SK-N-SH (cell line): ENCODE measurements at regions not wholly inside any gene's neighbourhood (a gene's known extent, or its start where the extent isn't known, plus 50 kb on each side); places are given as distances from the start of the nearest gene placed in this dataset.

ENCODE experiments used
- CTCF ChIA-PET: fragments of 300-600, 350-600 bp; formaldehyde crosslinking; extraction: SDS; loops from one replicate; lab custom pipeline; 2021; lab: Yijun Ruan, JAX
- POLR2A ChIA-PET: fragments of 350-600 bp; sonication (Branson Sonifier 250); formaldehyde crosslinking; extraction: SDS; loops from one replicate; lab custom pipeline; 2020; ENCODE audit warnings: antibody characterized with exemption, inconsistent platforms; lab: Yijun Ruan, JAX
- DNase-seq: peaks from one replicate; pipeline ENCODE4 v3.0.0; 2012
- H2AFZ ChIP-seq: fragments of 200-600 bp; sonication (generic); 2 replicates; pipeline ENCODE4 v1.8.1; 2016; ENCODE audit warnings: antibody characterized with exemption, mild to moderate bottlenecking, low read depth
- H3F3A ChIP-seq: fragments of 200-600 bp; sonication (generic); replicated peaks from 2 replicates; pipeline ENCODE3; 2016; ENCODE audit warnings: antibody characterized with exemption, mild to moderate bottlenecking; ENCODE audit not compliant: insufficient read depth
- H3K27ac ChIP-seq, 2 experiments: fragments of 200-500 bp in 1 of 2; fragments of 200-600 bp in 1 of 2; sonication (Bioruptor generic) in 1 of 2; sonication (generic), shearing (Covaris generic) in 1 of 2; 2 replicates each; pipeline versions ENCODE4 v1.5.1 to v1.6.1; 2014 to 2016; ENCODE audit warnings: low read depth in 2 of 2, inconsistent platforms in 1 of 2, low read length in 1 of 2, mild to moderate bottlenecking in 1 of 2, mixed read lengths in 1 of 2
- H3K27me3 ChIP-seq: fragments of 200-600 bp; sonication (generic), shearing (Covaris generic); 2 replicates; pipeline ENCODE4 v1.6.1; 2016; ENCODE audit warnings: mixed run types; ENCODE audit not compliant: insufficient read depth
- H3K36me3 ChIP-seq, 2 experiments: fragments of 200-500 bp in 1 of 2; fragments of 200-600 bp in 1 of 2; sonication (Bioruptor generic) in 1 of 2; sonication (generic) in 1 of 2; replicated peaks in 1 of 2; 2 replicates each; pipeline versions ENCODE3 to v1.5.1; 2014 to 2016; ENCODE audit warnings: low read length in 1 of 2, mild to moderate bottlenecking in 1 of 2; ENCODE audit not compliant: insufficient read depth in 2 of 2, control insufficient read depth in 1 of 2
- H3K4me1 ChIP-seq, 2 experiments: fragments of 200-500 bp in 1 of 2; fragments of 200-600 bp in 1 of 2; sonication (Bioruptor generic) in 1 of 2; sonication (generic), shearing (Covaris generic) in 1 of 2; 2 replicates each; pipeline versions ENCODE4 v1.5.1 to v1.6.1; 2014 to 2016; ENCODE audit warnings: low read depth in 1 of 2, low read length in 1 of 2, mixed run types in 1 of 2; ENCODE audit not compliant: insufficient read depth in 2 of 2, control insufficient read depth in 1 of 2
- H3K4me2 ChIP-seq: fragments of 200-600 bp; sonication (generic), shearing (Covaris generic); 2 replicates; pipeline ENCODE4 v1.6.1; 2017; ENCODE audit warnings: mixed run types
- H3K4me3 ChIP-seq, 2 experiments: fragments of 200-500 bp in 1 of 2; fragments of 200-600 bp in 1 of 2; sonication (Bioruptor generic) in 1 of 2; sonication (generic), shearing (Covaris generic) in 1 of 2; 2 replicates each; pipeline versions ENCODE4 v1.5.1 to v1.8.1; 2014 to 2016; ENCODE audit warnings: low read depth in 2 of 2, inconsistent platforms in 1 of 2, low read length in 1 of 2, mild to moderate bottlenecking in 1 of 2, mixed read lengths in 1 of 2, moderate library complexity in 1 of 2
- H3K79me2 ChIP-seq: fragments of 200-600 bp; sonication (generic); 2 replicates; pipeline ENCODE4 v1.8.1; 2017; ENCODE audit warnings: mild to moderate bottlenecking; ENCODE audit not compliant: insufficient read depth
- H3K9ac ChIP-seq: fragments of 200-600 bp; sonication (generic); 2 replicates; pipeline ENCODE4 v1.6.1; 2017; ENCODE audit warnings: mixed run types
- H3K9me2 ChIP-seq: fragments of 200-600 bp; sonication (generic); 2 replicates; pipeline ENCODE4 v1.6.1; 2017; ENCODE audit warnings: mixed run types
- H3K9me3 ChIP-seq: fragments of 200-600 bp; sonication (generic); 2 replicates; pipeline ENCODE4 v1.6.1; 2017; ENCODE audit warnings: mixed run types, mild to moderate bottlenecking, moderate library complexity
- H4K20me1 ChIP-seq: fragments of 200-600 bp; sonication (generic); 2 replicates; pipeline ENCODE4 v1.6.1; 2017; ENCODE audit warnings: mild to moderate bottlenecking, mixed run types; ENCODE audit not compliant: insufficient read depth
- FOXJ3 ChIP-seq: sonication (generic); formaldehyde crosslinking; IDR thresholded peaks from 2 replicates; pipeline ENCODE4 v1.5.1; 2020; ENCODE audit warnings: mild to moderate bottlenecking, missing genetic modification reagents
- JUND ChIP-seq: IDR thresholded peaks from 2 replicates; pipeline ENCODE4 v1.4.0; 2012
- MEF2A ChIP-seq: IDR thresholded peaks from 2 replicates; pipeline ENCODE4 v1.4.0; 2012; ENCODE audit warnings: low read depth, borderline replicate concordance
- NRF1 ChIP-seq: IDR thresholded peaks from 2 replicates; pipeline ENCODE4 v1.6.1; 2012; ENCODE audit warnings: low read depth, mild to moderate bottlenecking, low read length
- POLR2AphosphoS5 ChIP-seq: IDR thresholded peaks from 2 replicates; pipeline ENCODE4 v1.6.1; 2012; ENCODE audit warnings: low read depth, low read length
- RAD21 ChIP-seq: IDR thresholded peaks from 2 replicates; pipeline ENCODE4 v1.6.1; 2012; ENCODE audit warnings: mild to moderate bottlenecking, low read length
- RCOR1 ChIP-seq: fragments of 150-350 bp; IDR thresholded peaks from 2 replicates; pipeline ENCODE4 v1.6.1; 2017; ENCODE audit warnings: antibody characterized with exemption, low read length
- RFX5 ChIP-seq: IDR thresholded peaks from 2 replicates; pipeline ENCODE4 v1.6.1; 2012; ENCODE audit warnings: mild to moderate bottlenecking, improper control_type of control experiment, low read length
- RXRA ChIP-seq: IDR thresholded peaks from 2 replicates; pipeline ENCODE4 v1.4.0; 2012; ENCODE audit warnings: low read depth, mild to moderate bottlenecking, borderline replicate concordance
- SMC3 ChIP-seq: IDR thresholded peaks from 2 replicates; pipeline ENCODE4 v1.6.1; 2012; ENCODE audit warnings: low read depth, low read length, improper control_type of control experiment
- TAF1 ChIP-seq: IDR thresholded peaks from 2 replicates; pipeline ENCODE4 v1.6.1; 2012; ENCODE audit warnings: low read depth, mild to moderate bottlenecking, low read length, moderate library complexity, borderline replicate concordance
- TCF12 ChIP-seq: IDR thresholded peaks from 2 replicates; pipeline ENCODE4 v1.4.0; 2012
- ZBTB33 ChIP-seq: IDR thresholded peaks from 2 replicates; pipeline ENCODE4 v1.4.0; 2012; ENCODE audit warnings: low read depth, borderline replicate concordance
- WGBS: methylation state at CpG from one replicate; pipeline ENCODE4 v1.1.6; 2017; ENCODE audit warnings: low lambda C conversion rate; 5-methylcytosine and 5-hydroxymethylcytosine counted together
- TF ChIP-seq, protein P1 (sequence below): IDR thresholded peaks from 2 replicates; pipeline ENCODE4 v1.6.1; 2012; ENCODE audit warnings: mild to moderate bottlenecking, low read depth, low read length, moderate library complexity
- TF ChIP-seq, protein P2 (sequence below): IDR thresholded peaks from 2 replicates; pipeline ENCODE4 v1.4.0; 2012; ENCODE audit warnings: low read depth, borderline replicate concordance
- TF ChIP-seq, protein P3 (sequence below): fragments of 150-350 bp; IDR thresholded peaks from 2 replicates; pipeline ENCODE4 v1.6.1; 2017; ENCODE audit warnings: antibody characterized with exemption, low read length, low read depth, borderline replicate concordance

DNA sequence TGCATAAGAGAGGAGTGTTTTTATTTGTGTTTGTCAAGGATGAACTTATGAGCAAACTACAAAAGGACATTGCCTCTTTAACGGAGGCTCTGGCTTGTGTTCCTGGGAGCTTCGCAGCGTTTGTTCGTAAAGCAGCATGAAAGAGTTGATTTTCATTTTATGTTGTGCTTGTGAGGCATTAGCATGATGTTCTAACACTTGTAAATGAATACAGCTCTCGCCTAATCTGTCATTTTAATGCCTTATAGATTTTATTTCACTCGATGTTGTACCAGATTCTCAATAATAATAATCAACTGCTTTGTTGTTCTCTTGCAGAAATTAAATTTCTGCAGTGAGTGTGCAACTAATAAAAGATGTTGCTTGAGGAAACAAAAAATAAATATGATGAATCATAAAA lies 687.3 kb upstream of the FANCL start:
- Histone ChIP-seq H3K36me3 (no peaks in the 10 kb centered on the region), H3K4me3 (no peak overlapping the region), H3K4me2 (no peak overlapping the region), H4K20me1 (no peaks in the 10 kb centered on the region), H3K79me2 (no peaks in the 10 kb centered on the region), H2AFZ (no peak overlapping the region), H3K9me3 (no peaks in the 10 kb centered on the region), H3K9ac (no peak overlapping the region), H3K4me1 (no peaks in the 10 kb centered on the region), H3F3A (no peaks in the 10 kb centered on the region), H3K9me2 (no peaks in the 10 kb centered on the region), H3K27me3 (no peaks in the 10 kb centered on the region), H3K27ac (no peak overlapping the region)
- no peak for TF ChIP-seq TAF1
- no peak for TF ChIP-seq RAD21
- TF ChIP-seq NRF1 = no peak
- TF ChIP-seq FOXJ3 = no peak
- no peak for TF ChIP-seq POLR2AphosphoS5
- TF ChIP-seq RXRA = no peak
- no peak for TF ChIP-seq RFX5
- no peak for TF ChIP-seq TCF12
- TF ChIP-seq RCOR1 = no peak
- TF ChIP-seq, protein P1, sequence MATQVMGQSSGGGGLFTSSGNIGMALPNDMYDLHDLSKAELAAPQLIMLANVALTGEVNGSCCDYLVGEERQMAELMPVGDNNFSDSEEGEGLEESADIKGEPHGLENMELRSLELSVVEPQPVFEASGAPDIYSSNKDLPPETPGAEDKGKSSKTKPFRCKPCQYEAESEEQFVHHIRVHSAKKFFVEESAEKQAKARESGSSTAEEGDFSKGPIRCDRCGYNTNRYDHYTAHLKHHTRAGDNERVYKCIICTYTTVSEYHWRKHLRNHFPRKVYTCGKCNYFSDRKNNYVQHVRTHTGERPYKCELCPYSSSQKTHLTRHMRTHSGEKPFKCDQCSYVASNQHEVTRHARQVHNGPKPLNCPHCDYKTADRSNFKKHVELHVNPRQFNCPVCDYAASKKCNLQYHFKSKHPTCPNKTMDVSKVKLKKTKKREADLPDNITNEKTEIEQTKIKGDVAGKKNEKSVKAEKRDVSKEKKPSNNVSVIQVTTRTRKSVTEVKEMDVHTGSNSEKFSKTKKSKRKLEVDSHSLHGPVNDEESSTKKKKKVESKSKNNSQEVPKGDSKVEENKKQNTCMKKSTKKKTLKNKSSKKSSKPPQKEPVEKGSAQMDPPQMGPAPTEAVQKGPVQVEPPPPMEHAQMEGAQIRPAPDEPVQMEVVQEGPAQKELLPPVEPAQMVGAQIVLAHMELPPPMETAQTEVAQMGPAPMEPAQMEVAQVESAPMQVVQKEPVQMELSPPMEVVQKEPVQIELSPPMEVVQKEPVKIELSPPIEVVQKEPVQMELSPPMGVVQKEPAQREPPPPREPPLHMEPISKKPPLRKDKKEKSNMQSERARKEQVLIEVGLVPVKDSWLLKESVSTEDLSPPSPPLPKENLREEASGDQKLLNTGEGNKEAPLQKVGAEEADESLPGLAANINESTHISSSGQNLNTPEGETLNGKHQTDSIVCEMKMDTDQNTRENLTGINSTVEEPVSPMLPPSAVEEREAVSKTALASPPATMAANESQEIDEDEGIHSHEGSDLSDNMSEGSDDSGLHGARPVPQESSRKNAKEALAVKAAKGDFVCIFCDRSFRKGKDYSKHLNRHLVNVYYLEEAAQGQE = no peak
- TF ChIP-seq, protein P2, sequence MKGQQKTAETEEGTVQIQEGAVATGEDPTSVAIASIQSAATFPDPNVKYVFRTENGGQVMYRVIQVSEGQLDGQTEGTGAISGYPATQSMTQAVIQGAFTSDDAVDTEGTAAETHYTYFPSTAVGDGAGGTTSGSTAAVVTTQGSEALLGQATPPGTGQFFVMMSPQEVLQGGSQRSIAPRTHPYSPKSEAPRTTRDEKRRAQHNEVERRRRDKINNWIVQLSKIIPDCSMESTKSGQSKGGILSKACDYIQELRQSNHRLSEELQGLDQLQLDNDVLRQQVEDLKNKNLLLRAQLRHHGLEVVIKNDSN = no peak
- TF ChIP-seq ZBTB33 = no peak
- TF ChIP-seq, protein P3, sequence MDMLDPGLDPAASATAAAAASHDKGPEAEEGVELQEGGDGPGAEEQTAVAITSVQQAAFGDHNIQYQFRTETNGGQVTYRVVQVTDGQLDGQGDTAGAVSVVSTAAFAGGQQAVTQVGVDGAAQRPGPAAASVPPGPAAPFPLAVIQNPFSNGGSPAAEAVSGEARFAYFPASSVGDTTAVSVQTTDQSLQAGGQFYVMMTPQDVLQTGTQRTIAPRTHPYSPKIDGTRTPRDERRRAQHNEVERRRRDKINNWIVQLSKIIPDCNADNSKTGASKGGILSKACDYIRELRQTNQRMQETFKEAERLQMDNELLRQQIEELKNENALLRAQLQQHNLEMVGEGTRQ = no peak
- no peak for TF ChIP-seq JUND
- no peak for TF ChIP-seq MEF2A
- no peak for TF ChIP-seq SMC3
- ChIA-PET CTCF (interaction anchor here (1.4 kb wide), 1 partner anchor 10 kb away, joined by 3 read pairs; no protein-coding TSS in a partner anchor), POLR2A (no interaction called here)
- DNase-seq = no peak
- 41% methylated on average over 6 of the region's 6 CpGs for WGBS
